ENCODE measurements at regions not wholly inside any gene's neighbourhood (a gene's known extent, or its start where the extent isn't known, plus 50 kb on each side); places are given as distances from the start of the nearest gene placed in this dataset.

DNA sequence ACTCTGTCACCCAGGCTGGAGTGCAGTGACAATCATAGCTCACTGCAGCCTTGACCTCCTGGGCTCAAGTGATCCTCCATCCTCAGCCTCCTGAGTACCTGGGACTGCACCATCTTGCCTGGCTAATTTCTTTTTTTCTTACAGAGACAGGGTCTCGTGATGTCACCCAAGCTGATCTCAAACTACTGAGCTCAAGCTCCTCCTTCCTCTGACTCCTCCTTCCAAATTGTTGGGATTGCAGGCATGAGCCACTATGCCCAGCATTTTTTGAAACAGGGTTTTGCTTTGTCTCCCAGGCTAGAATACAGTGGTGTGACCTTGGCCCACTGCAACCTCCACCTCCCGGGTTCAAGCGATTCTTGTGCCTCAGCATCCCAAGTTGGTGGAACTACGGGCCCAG is 358.3 kb upstream of the MTNR1B start:
- H3K18ac ChIP-seq (ENCODE audit: extremely low read depth, low read length) = no peak overlapping the region
- 94% methylated on average over 4 of the region's 4 CpGs; no CpG with 5 or more reads in 1 of the 2 experiments for WGBS, 2 experiments (ENCODE audit: extremely low coverage in 1 of 2, insufficient coverage in 1 of 2, insufficient read length in 1 of 2, insufficient replicate concordance in 2 of 2, low coverage in 1 of 2, low lambda C conversion rate in 2 of 2, missing lambda C conversion rate in 1 of 2)
- no peak overlapping the region for H3K14ac ChIP-seq (ENCODE audit: insufficient read length)
- H3K27ac ChIP-seq (ENCODE audit: low read depth, low read length) = no peak overlapping the region
- TF ChIP-seq SP2 (IDR thresholded peaks at IDR 0.05; ENCODE audit: low read length) = no peak
- TF ChIP-seq SIRT6 (IDR thresholded peaks at IDR 0.05; ENCODE audit: low read length) = no peak
- TF ChIP-seq FOSL1 (IDR thresholded peaks at IDR 0.05; ENCODE audit: insufficient read depth, low read depth, low read length) = no peak
- TF ChIP-seq POLR2A (IDR thresholded peaks at IDR 0.05; ENCODE audit: control extremely low read depth in 1 of 2, low read depth in 2 of 2, low read length in 2 of 2) = no peak
- no peak for TF ChIP-seq SRF (IDR thresholded peaks at IDR 0.05; ENCODE audit: low read depth, low read length)
- H3K4me3 ChIP-seq (ENCODE audit: extremely low read depth in 1 of 4, insufficient read depth in 2 of 4, low read depth in 3 of 4, low read length in 4 of 4) = no peak overlapping the region
- H3K36me3 ChIP-seq (ENCODE audit: control insufficient read depth in 2 of 4, insufficient read depth in 4 of 4, low read length in 3 of 4) = no peaks in the 10 kb centered on the region
- no peak overlapping the region for H2BK5ac ChIP-seq (ENCODE audit: low read depth, low read length)
- no peak overlapping the region for H3K4me2 ChIP-seq (ENCODE audit: insufficient read depth in 1 of 2, low read depth in 2 of 2, low read length in 2 of 2)
- no peaks in the 10 kb centered on the region for H3K79me2 ChIP-seq (ENCODE audit: control insufficient read depth in 1 of 2, insufficient read depth in 2 of 2, low read length in 2 of 2)
- CTCF ChIA-PET (ENCODE audit: partially characterized antibody) = interaction anchor here (1.0 kb wide), 1 partner anchor 273 kb away, joined by 3 read pairs; no protein-coding TSS in a partner anchor
- no peak overlapping the region for H2BK120ac ChIP-seq (replicated peaks; ENCODE audit: low read depth, low read length)
- H2BK20ac ChIP-seq (ENCODE audit: low read length) = no peak overlapping the region
- H2BK15ac ChIP-seq (ENCODE audit: low read length) = no peak overlapping the region
- no peak overlapping the region for H3K56ac ChIP-seq (replicated peaks; ENCODE audit: insufficient read length, low read depth, low read length)
- FAIRE-seq = no peak
- H3K27me3 ChIP-seq (replicated peaks in 1 of 4; ENCODE audit: control insufficient read depth in 3 of 4, extremely low read depth in 1 of 4, insufficient read depth in 3 of 4, low read length in 3 of 4) = no peaks in the 10 kb centered on the region
- H3K79me1 ChIP-seq (ENCODE audit: low read depth, low read length) = no peaks in the 10 kb centered on the region
- no peaks in the 10 kb centered on the region for H3K23me2 ChIP-seq (ENCODE audit: low read depth, low read length)
- no peak overlapping the region for H2AK5ac ChIP-seq (ENCODE audit: low read depth, low read length)
- no peak overlapping the region for H3K23ac ChIP-seq (ENCODE audit: insufficient read length)
- H4K91ac ChIP-seq (replicated peaks; ENCODE audit: insufficient read length, low read length) = no peak overlapping the region
- H3K4me1 ChIP-seq (replicated peaks in 1 of 4; ENCODE audit: control insufficient read depth in 3 of 4, insufficient read depth in 4 of 4, low read length in 3 of 4) = no peaks in the 10 kb centered on the region
- H4K8ac ChIP-seq (ENCODE audit: extremely low read depth, insufficient read depth, low read length) = no peak overlapping the region
- H2AFZ ChIP-seq (ENCODE audit: low read length) = no peak overlapping the region
- H2BK12ac ChIP-seq (ENCODE audit: low read depth, low read length) = no peak overlapping the region
- no peak overlapping the region for H3K4ac ChIP-seq (replicated peaks; ENCODE audit: insufficient read length, low read depth, low read length)
- no peak for DNase-seq (ENCODE audit: low read depth in 1 of 2, low spot score in 2 of 2)
- H3K9me3 ChIP-seq (ENCODE audit: insufficient read depth in 2 of 2, low read depth in 1 of 2, low read length in 1 of 2) = no peaks in the 10 kb centered on the region
- no peak overlapping the region for H3K9ac ChIP-seq (replicated peaks in 1 of 4; ENCODE audit: extremely low read depth in 1 of 4, low read depth in 3 of 4, low read length in 3 of 4)
- POLR2A ChIA-PET (ENCODE audit: partially characterized antibody) = no interaction called here
- no peak overlapping the region for H4K5ac ChIP-seq (ENCODE audit: insufficient read length, low read depth, low read length)
- H4K20me1 ChIP-seq (replicated peaks in 1 of 2; ENCODE audit: control insufficient read depth in 1 of 2, insufficient read depth in 2 of 2, low read length in 2 of 2) = no peaks in the 10 kb centered on the region
